ENCODE measurements at regions not wholly inside any gene's neighbourhood (a gene's known extent, or its start where the extent isn't known, plus 50 kb on each side); places are given as distances from the start of the nearest gene placed in this dataset.

GRCh38 chr13:40479196-40479845 lies 187.1 kb downstream of the FOXO1 start:
- DNase-seq (ENCODE audit: low read depth in 2 of 3, low spot score in 2 of 3) = no peak

GRCh38 chr13:40480012-40480914 lies 186.2 kb downstream of the FOXO1 start:
- no peak for DNase-seq (ENCODE audit: low read depth in 2 of 3, low spot score in 2 of 3)

- peak in 1 of 3 donors; percentile 8 for DNase-seq (ENCODE audit: low read depth in 2 of 3, low spot score in 2 of 3)
Measured at GRCh38 chr13:40480915-40481516, 185.4 kb downstream of the FOXO1 start.

- DNase-seq (ENCODE audit: low read depth in 2 of 3, low spot score in 2 of 3) = no peak
Measured at GRCh38 chr13:40483601-40484000, 182.8 kb downstream of the FOXO1 start.

GRCh38 chr13:40484101-40484800 lies 182.2 kb downstream of the FOXO1 start:
- DNase-seq (ENCODE audit: low read depth in 2 of 3, low spot score in 2 of 3) = no peak

- no peak for DNase-seq (ENCODE audit: low read depth in 2 of 3, low spot score in 2 of 3)
Measured at GRCh38 chr13:40484974-40485373, 181.5 kb downstream of the FOXO1 start.

GRCh38 chr13:40485611-40486517 lies 180.6 kb downstream of the FOXO1 start:
- DNase-seq (ENCODE audit: low read depth in 2 of 3, low spot score in 2 of 3) = peak in 1 of 3 donors; percentile 58

GRCh38 chr13:40486518-40487163 lies 179.8 kb downstream of the FOXO1 start:
- no peak for DNase-seq (ENCODE audit: low read depth in 2 of 3, low spot score in 2 of 3)

- DNase-seq (ENCODE audit: low read depth in 2 of 3, low spot score in 2 of 3) = no peak
Measured at GRCh38 chr13:40488869-40489391, 177.5 kb downstream of the FOXO1 start.

- no peak for DNase-seq (ENCODE audit: low read depth in 2 of 3, low spot score in 2 of 3)
Measured at GRCh38 chr13:40490086-40490758, 176.2 kb downstream of the FOXO1 start.

GRCh38 chr13:40492511-40492910 lies 173.9 kb downstream of the FOXO1 start:
- DNase-seq (ENCODE audit: low read depth in 2 of 3, low spot score in 2 of 3) = no peak

- DNase-seq (ENCODE audit: low read depth in 2 of 3, low spot score in 2 of 3) = peak in 1 of 3 donors; percentile 16
Measured at GRCh38 chr13:40494513-40494912, 171.9 kb downstream of the FOXO1 start.

- no peak for DNase-seq (ENCODE audit: low read depth in 2 of 3, low spot score in 2 of 3)
Measured at GRCh38 chr13:40494946-40495620, 171.4 kb downstream of the FOXO1 start.

- no peak for DNase-seq (ENCODE audit: low read depth in 2 of 3, low spot score in 2 of 3)
Measured at GRCh38 chr13:40495621-40496001, 170.8 kb downstream of the FOXO1 start.

GRCh38 chr13:40496035-40496810 lies 170.2 kb downstream of the FOXO1 start:
- DNase-seq (ENCODE audit: low read depth in 2 of 3, low spot score in 2 of 3) = no peak

- DNase-seq (ENCODE audit: low read depth in 2 of 3, low spot score in 2 of 3) = no peak
Measured at GRCh38 chr13:40498461-40498860, 168.0 kb downstream of the FOXO1 start.

- DNase-seq (ENCODE audit: low read depth in 2 of 3, low spot score in 2 of 3) = no peak
Measured at GRCh38 chr13:40502236-40502635, 164.2 kb downstream of the FOXO1 start.
